ENCODE measurements at regions not wholly inside any gene's neighbourhood (a gene's known extent, or its start where the extent isn't known, plus 50 kb on each side); places are given as distances from the start of the nearest gene placed in this dataset.
"Not testable (repeated sequence)": the region's sequence is repeated elsewhere in the genome, so short reads cannot be mapped to it uniquely, and the experiment has no call there.

DNA sequence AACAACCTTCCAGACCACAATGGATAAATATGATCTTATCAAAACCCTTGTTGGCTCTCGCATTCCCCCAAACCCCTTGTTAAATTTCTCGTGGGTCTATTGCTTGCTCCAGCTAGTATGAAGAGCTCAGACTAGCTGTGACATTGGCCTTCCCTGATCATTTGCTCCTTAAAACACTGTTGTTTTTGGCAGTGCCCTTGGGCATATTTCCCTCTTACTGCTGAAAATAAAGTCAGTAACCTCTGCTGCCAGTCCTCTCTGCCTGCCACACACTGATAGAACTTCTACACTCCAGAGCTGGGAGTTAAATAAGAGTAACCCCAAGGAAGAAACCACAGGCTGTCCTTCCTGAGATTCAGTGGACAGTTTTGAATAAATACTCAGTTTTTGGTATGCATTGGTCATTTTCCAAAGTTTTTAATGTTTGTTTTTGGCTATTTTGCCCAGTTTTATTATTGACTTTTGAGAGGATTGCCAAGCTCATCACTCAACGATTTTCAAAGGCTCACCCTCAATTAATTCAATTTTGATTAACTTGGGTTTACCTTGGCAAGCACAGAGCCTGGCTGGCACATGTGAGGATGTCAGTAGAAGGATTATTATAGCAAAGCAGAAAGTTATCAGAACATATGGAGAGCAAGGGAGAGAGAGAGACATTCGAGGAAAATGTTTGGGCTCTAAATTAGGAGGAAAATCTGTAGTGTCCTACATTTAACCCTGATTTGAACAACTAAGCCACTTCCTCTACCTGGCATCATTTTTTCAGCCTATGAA, 84.3 kb upstream of the SYN3 start:
- no peak for FAIRE-seq
- DNase-seq (ENCODE audit: insufficient read length, low spot score), result no peak
- TF ChIP-seq, protein P1, sequence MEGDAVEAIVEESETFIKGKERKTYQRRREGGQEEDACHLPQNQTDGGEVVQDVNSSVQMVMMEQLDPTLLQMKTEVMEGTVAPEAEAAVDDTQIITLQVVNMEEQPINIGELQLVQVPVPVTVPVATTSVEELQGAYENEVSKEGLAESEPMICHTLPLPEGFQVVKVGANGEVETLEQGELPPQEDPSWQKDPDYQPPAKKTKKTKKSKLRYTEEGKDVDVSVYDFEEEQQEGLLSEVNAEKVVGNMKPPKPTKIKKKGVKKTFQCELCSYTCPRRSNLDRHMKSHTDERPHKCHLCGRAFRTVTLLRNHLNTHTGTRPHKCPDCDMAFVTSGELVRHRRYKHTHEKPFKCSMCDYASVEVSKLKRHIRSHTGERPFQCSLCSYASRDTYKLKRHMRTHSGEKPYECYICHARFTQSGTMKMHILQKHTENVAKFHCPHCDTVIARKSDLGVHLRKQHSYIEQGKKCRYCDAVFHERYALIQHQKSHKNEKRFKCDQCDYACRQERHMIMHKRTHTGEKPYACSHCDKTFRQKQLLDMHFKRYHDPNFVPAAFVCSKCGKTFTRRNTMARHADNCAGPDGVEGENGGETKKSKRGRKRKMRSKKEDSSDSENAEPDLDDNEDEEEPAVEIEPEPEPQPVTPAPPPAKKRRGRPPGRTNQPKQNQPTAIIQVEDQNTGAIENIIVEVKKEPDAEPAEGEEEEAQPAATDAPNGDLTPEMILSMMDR (IDR thresholded peaks at IDR 0.05; ENCODE audit: insufficient read depth, missing control alignments), result no peak

DNA sequence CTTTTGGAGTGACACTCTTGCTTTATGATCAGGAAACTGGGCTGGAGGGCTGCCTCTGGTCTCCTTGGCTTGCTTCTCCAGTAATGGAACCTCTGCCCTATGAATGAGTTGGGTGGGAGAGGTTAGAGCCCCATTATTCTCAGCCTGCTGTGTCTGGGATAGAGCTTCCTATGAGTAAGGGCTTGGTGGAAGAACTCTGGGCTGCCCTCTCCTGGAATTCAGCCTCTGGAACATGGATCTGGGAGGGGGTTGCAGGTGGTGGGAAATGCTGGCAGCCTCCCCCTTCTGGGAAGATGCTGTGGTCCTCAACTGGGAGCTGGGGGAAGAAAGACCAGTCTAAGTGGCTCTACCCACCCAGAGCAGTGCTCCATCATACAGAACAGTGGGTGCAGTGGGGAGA, 81.8 kb upstream of the SYN3 start:
- FAIRE-seq (no peak), DNase-seq (ENCODE audit: insufficient read length, low spot score) (no peak)
- TF ChIP-seq, protein P1 (IDR thresholded peaks at IDR 0.05; ENCODE audit: insufficient read depth, missing control alignments), result no peak

DNA sequence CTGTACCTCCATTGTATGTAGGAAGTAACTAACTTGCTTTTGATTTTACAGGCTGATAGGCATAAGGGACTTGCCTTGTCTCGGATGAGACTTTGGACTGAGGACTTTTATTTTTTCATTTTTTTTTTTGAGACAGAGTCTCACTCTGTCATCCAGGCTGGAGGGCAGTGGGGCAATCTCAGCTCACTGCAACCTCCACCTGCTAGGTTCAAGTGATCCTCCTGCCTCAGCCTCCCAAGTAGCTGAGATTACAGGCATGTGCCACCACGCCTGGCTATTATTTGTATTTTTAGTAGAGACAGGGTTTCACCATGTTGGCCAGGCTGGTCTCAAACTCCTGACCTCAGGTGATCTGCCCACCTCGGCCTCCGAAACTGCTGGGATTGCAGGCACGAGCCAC, 80.2 kb upstream of the SYN3 start:
- not testable (repeated sequence) for FAIRE-seq; DNase-seq (ENCODE audit: insufficient read length, low spot score)

DNA sequence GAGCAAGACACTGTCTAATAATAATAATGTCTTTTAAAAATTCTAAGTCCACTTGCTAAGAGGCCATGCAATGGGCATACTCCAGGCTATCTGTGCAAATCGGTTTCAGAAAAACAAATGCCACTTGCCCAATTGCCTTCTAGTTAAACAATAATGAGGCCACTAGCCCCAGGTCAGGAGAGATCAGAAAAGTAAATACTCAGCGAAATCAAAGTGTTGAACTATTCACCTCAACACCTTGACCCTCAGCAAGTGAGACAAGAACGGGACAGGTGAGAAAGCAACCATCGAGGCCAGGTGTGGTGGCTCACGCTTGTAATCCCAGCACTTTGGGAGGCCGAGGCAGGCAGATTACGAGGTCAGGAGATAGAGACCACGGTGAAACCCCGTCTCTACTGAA, 72.3 kb upstream of the SYN3 start:
- DNase-seq (ENCODE audit: insufficient read length, low spot score) (no peak), FAIRE-seq (no peak)
- TF ChIP-seq, protein P1 (IDR thresholded peaks at IDR 0.05; ENCODE audit: insufficient read depth, missing control alignments), result no peak

DNA sequence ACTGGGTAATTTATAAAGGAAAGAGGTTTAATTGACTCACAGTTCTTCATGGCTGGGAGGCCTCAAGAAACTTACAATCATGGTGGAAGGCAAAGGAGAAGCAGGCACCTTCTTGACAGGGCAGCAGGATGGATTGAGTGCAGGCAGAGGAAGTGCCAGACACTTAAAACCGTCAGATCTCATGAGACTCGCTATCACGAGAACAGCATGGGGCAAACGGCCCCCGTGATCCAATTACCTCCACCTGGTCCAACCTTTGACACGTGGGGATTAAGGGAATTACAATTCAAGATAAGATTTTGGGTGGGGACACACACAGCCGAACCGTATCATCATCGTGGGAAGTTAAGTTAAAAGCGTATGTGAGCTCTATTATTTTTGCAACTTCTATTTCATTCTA, 71.4 kb upstream of the SYN3 start:
- DNase-seq (ENCODE audit: insufficient read length, low spot score), result no peak
- TF ChIP-seq, protein P1 (IDR thresholded peaks at IDR 0.05; ENCODE audit: insufficient read depth, missing control alignments), result no peak
- no peak for FAIRE-seq

DNA sequence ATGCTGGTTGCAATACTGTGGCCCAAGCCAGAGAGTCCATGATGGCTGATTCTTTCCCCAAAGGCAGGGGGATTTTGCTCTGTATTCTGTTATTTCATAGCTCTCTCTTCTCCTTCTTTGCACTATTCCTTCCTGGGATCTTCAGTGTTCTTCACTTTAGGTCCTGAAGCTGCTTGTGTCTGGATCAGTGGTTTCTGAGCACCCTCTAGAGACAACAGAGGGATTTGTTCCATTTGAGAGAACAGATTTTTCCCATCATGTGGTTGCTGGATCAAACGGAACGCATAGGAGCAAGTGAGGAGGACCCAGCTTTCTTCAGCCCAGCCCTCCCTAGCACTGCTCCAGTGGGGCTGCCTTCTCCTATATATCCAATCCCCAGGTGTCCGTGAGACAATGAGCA, 68.7 kb upstream of the SYN3 start:
- DNase-seq (ENCODE audit: insufficient read length, low spot score) (no peak), FAIRE-seq (no peak)
- TF ChIP-seq, protein P1 (IDR thresholded peaks at IDR 0.05; ENCODE audit: insufficient read depth, missing control alignments), result peak; percentile 61

DNA sequence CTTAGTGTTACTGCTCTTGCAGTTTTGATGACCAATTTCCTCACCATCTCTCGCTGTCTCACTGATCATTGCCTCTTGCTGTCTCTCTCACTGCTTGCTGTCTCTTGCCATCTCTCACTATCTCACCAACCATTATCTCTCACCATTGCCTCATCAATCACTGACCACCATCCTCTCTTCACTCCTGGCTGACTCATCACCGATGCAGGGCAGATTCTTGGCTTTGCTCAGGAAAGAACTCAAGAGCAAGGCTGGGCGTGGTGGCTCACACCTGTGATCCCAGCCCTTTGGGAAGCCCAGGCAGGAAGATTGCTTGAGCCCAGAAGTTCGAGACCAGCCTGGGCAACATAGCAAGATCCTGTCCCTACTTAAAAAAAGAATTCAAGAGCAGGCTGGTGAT, 66.3 kb upstream of the SYN3 start:
- FAIRE-seq, result no peak
- TF ChIP-seq, protein P1 (IDR thresholded peaks at IDR 0.05; ENCODE audit: insufficient read depth, missing control alignments), result no peak
- DNase-seq (ENCODE audit: insufficient read length, low spot score), result no peak

DNA sequence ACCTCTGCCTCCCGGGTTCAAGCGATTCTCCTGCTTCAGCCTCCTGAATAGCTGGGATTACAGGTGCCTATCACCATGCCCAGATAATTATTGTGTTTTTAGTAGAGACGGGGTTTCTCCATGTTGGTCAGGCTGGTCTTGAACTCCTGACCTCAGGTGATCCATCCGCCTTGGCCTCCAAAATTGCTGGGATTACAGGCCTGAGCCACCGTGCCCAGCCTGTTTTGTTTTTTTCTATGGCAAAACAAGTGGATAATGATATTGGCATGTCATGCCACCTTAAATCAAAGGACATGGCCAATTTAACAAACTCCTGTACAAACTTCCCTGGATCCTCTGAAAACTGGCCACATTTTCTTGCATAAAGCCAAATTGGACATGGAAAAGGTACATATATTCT, 64.3 kb upstream of the SYN3 start:
- DNase-seq (ENCODE audit: insufficient read length, low spot score); FAIRE-seq: not testable (repeated sequence)

Data from D721Med (cell line).